GM21515 (cell line): ENCODE measurements at regions not wholly inside any gene's neighbourhood (a gene's known extent, or its start where the extent isn't known, plus 50 kb on each side); places are given as distances from the start of the nearest gene placed in this dataset.
A peak's percentile ranks its signal among the peaks of the same experiment; 100 is the strongest.
"Not testable (repeated sequence)": the region's sequence is repeated elsewhere in the genome, so short reads cannot be mapped to it uniquely, and the experiment has no call there.

ENCODE experiments used
- ATAC-seq: cut with Tn5 transposase; IDR thresholded peaks from one replicate; pipeline ENCODE4 v1.9.1; 2021; ENCODE audit not compliant: unreplicated experiment

DNA sequence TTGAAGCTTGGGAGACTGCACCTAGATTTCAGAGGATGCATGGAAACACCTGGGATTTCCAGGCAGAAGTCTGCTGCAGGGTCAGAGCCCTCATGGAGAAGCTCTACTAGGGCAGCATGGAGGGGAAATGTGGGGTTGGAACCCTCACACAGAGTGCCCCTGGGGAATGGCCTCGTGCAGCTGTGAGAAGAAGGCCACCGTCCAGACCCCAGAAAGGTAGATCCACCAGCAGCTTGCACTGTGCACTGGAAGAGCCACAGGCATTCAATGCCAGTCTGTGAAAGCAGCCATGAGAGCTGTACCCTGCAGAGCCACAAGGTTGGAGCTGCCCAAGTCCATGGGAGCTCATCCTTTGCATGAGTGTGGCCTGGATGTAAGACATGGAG lies 285.3 kb upstream of the FAM174A start:
- no peak for ATAC-seq

GRCh38 chr5:100249211-100249883 lies 285.8 kb upstream of the FAM174A start:
- ATAC-seq = no peak

- no peak for ATAC-seq
Measured at GRCh38 chr5:100232736-100233135, 302.4 kb upstream of the FAM174A start.

GRCh38 chr5:100188778-100189177 lies 346.4 kb upstream of the FAM174A start:
- ATAC-seq = no peak

DNA sequence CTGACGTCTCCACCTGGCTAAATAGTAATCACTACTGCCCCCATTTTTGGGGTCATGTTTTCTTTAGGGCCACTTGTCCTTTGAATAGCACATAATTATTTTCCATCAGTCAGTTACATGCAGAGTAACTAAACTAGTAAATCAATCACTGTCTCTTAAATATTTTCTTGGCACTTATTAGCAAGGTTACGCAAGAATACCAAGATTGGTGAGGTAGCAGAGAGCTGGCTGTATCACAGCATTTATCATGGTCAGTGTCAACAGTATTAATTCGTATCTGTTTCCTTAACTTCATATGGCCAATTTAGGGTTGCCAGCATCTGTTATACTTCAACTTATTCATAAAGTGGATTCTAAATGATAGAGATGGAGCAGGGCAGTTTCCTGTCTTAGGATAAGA lies 346.8 kb upstream of the FAM174A start:
- no peak for ATAC-seq

- ATAC-seq = no peak
Measured at GRCh38 chr5:100186181-100186580, 349.0 kb upstream of the FAM174A start.

- ATAC-seq = no peak
Measured at GRCh38 chr5:100182402-100182801, 352.8 kb upstream of the FAM174A start.

GRCh38 chr5:100175346-100175745 lies 359.8 kb upstream of the FAM174A start:
- no peak for ATAC-seq

- ATAC-seq = peak; percentile 100
Measured at GRCh38 chr5:100165309-100165708, 369.9 kb upstream of the FAM174A start.

- ATAC-seq = no peak
Measured at GRCh38 chr5:100161868-100162267, 373.3 kb upstream of the FAM174A start.

- no peak for ATAC-seq
Measured at GRCh38 chr5:100157066-100157465, 378.1 kb upstream of the FAM174A start.

- no peak for ATAC-seq
Measured at GRCh38 chr5:100148239-100148638, 386.9 kb upstream of the FAM174A start.

- ATAC-seq = no peak
Measured at GRCh38 chr5:100142607-100143006, 392.6 kb upstream of the FAM174A start.

DNA sequence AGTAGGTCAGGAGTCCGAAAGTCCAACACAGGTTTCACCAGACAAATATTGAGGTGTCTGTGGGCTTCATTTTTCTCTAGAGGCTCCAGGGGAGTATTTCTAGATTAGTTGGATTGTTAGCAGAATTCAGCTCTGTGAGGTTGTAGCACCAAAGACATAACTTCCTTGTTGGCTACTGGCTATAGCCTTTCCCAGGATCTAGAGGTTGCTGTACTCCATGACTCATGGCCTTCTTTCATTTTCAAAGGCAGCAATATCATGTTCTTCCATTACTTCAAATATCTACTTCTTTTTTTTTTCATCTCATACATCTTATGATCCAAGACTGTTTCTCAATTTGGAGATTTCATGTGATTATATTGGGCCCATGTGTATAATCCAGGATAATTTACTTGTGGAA lies 404.0 kb upstream of the FAM174A start:
- ATAC-seq = no peak

DNA sequence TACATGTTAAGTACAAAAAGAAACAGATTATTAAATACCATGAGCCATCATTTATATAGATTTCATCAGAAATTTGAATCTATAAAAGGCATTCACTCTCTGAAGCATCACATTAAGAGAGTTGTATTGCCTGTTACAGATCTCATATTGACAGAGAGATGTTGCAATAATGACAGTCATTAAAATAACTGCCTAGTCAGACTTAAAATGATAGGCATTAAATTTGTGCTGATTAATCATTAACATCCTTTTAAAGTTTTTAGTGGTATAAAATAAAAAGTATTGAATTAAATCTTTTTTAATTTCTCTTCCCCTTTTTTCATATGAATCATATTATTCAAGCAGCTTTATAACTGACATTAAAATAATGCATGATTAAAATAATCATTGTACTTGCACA lies 404.9 kb upstream of the FAM174A start:
- ATAC-seq = no peak

- no peak for ATAC-seq
Measured at GRCh38 chr5:100119903-100120302, 415.3 kb upstream of the FAM174A start.

DNA sequence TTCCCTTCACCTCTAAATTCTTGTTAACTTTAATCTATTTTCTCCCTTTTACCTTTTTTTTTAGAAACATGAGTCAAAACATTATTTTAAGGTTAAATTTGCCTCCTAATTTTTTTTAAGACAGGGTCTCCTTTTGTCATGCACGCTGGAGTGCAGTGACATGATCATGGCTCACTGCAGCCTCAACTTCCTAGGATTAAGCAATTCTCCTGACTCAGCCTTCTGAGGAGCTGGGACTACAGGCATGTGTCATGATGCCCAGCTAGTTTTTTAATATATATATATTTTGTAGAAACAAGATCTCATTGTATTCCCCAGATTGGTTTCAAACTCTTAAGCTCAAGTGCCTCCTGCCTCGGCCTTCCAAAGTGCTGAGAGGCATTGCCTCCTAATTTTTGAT lies 424.7 kb upstream of the FAM174A start:
- no peak for ATAC-seq

DNA sequence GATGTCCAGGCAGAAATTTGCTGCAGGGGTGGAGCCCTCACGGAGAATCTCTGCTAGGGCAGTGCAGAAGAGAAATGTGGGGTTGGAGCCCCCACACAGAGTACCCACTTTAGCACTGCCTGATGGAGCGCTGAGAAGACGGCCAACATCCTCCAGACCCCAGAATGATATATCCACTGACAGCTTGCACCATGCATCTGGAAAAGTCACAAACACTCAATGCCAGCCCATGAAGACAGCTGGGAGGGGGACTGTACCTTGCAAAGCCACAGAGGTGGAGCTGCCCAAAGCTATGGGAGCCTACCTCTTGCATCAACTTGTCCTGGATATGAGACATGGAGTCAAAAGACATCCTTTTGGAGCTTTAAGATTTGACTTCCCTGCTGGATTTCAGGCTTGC lies 426.3 kb upstream of the FAM174A start:
- ATAC-seq = no peak

DNA sequence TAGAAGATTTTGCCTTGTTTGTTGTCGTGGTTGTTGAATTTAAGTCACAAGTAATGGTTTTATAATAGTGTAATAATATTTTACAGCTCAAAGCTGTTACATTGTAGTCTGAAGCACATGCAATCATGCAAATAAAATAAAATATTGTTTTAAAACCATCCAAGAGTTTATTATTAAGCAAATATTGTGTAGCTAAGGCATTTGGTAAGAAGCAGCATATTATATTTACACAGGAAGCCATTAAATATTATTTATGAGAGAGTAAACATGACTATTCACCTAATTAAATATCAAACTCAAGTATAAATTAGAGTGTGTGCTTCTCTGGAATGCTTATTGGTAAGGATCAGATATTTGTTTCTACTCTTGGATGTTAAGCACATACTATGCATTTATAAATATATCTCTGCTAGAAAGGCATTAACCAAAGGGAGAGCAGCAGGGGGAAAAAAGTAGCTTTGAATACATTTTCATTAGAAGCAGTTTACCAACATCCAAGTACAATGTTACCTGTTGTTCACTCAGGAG lies 431.5 kb upstream of the FAM174A start:
- ATAC-seq = not testable (repeated sequence)

DNA sequence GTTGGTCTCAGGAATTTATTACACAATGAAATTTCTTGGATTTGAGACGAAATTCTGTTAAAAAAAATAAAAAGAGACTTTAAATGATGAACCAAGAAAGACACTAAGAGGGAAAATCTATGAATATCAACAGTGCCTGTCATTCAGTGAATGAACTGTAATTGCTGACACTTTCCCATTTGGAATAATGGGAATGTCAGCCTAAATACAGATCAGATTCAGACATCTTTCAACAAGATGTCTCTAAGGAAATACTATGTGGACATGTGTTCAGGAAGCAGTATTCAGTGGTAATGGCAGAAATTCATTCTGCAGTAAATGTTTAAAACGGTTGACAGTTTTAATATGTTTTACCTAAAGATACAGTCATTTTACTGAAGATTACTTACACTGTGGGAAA lies 433.7 kb upstream of the FAM174A start:
- not testable (repeated sequence) for ATAC-seq

- not testable (repeated sequence) for ATAC-seq
Measured at GRCh38 chr5:100096328-100096727, 438.8 kb upstream of the FAM174A start.

GRCh38 chr5:100080703-100081102 lies 454.5 kb upstream of the FAM174A start:
- not testable (repeated sequence) for ATAC-seq

GRCh38 chr5:100079163-100079562 lies 456.0 kb upstream of the FAM174A start:
- not testable (repeated sequence) for ATAC-seq
